ENCODE measurements at regions not wholly inside any gene's neighbourhood (a gene's known extent, or its start where the extent isn't known, plus 50 kb on each side); places are given as distances from the start of the nearest gene placed in this dataset.
A peak's percentile ranks its signal among the peaks of the same experiment; 100 is the strongest.
"Not testable (repeated sequence)": the region's sequence is repeated elsewhere in the genome, so short reads cannot be mapped to it uniquely, and the experiment has no call there.

GRCh38 chr11:45400591-45400990 is 114.5 kb upstream of the SYT13 start:
- no peak for DNase-seq

GRCh38 chr11:45399166-45399565 is 113.0 kb upstream of the SYT13 start:
- DNase-seq: no peak

- DNase-seq: no peak
These were observed 112.2 kb upstream of the SYT13 start for GRCh38 chr11:45398325-45398724.

DNA sequence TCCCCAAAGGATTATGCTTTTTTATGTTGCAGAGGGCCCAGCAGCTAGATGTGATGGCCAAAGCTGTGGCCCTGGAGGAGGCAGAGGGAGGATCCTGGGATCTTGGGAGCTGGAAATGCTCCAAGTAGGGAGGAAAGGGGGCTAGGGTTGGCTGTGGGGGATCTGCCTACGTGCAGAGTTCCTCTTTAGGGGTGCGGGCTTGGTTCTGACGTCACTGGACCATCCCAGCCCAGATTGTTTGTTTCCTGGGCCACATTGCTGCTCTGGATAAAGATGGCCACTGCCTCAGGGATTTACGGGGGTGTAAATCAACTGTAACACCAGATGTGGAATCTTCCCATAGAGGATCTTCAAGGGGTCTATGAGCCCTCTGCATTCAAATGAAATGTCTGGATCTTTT is 110.3 kb upstream of the SYT13 start:
- no peak for DNase-seq

- DNase-seq: no peak
These were observed 109.8 kb upstream of the SYT13 start for GRCh38 chr11:45395947-45396346.

DNA sequence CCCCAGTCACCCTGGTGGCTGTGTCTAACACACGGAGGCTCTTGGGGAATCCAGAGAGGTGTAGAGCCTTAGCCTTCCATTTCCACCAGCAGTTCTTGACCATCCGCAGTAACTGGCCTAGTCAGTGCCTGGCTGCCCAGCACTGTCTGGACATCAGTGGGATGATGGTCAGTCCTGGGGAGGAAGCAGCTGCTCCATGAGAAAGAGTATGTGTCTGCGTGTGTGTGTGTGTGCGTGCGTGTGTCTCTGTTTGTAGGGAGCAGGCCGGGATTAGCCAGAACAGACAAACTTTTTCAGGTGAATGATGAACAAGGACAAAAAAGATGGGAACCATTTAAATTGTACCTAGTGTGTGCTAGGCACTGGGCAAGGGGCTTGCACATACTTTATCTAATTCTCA is 109.3 kb upstream of the SYT13 start:
- no peak for DNase-seq

- DNase-seq: no peak
These were observed 108.3 kb upstream of the SYT13 start for GRCh38 chr11:45394294-45395085.

GRCh38 chr11:45393826-45394225 is 107.7 kb upstream of the SYT13 start:
- DNase-seq: no peak

DNA sequence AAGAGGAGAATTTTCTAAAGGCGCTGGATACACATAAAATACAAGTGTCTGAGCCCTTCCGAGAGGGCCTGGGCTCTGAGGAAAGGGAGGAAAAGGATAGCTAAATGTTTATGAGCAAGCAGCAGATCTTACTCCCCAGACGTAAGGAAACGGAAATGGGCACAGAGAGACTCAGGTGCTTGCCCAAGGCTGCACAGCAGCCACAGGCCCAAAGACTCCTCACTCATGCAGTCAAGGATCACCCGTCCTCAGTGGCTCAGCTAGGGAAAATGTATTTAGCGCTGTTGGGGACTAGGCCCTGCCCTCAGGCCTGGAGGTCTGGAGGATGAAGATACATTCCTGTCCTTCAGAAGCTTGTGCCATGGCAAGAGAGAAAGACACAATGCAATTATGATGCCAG is 107.2 kb upstream of the SYT13 start:
- DNase-seq: no peak

DNA sequence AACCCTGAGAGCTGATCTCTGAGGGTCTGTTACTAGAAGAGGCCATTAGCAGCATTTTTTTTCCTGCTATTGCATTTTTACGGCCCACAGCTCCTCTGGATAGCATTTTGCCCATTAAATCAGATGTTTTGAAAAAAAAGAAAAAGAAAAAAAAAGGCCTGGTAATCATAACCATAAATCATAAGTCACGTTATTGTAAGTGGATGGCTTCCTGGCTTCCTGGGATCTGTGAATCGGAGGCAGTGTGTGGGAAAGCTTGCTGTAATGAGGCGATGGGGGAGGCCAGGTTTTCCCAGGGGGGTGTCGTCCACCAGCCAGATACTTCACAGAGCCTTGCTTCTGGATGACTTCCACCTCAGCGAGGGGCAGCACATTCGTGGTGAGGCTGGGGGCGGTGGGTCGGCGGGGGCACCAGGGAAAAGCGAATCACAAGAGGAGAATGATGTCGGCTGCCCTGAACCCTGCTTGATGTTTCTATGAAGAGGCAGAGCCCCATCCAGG is 106.5 kb upstream of the SYT13 start:
- DNase-seq: no peak

- no peak for DNase-seq
These were observed 106.0 kb upstream of the SYT13 start for GRCh38 chr11:45392154-45392553.

GRCh38 chr11:45391168-45391850 is 105.2 kb upstream of the SYT13 start:
- DNase-seq: no peak

DNA sequence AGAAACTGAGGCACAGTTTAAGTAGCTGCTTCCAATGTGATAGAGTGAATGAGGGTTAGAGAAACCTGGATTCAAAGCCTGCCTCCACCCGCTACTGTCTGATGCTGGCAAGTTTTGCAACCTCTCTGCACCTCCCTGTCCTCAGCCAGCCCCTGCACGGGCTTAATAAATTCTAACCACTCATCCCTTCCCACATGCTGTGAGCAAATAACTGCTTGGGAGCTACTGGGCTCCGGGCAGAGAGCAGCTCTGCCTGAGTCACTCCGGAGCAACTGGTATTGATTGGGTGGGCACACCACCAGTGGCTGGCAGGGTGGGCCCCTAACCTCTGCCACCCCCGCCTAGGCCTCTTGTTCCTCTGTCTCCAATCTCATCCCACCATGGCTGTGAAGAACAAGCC is 104.3 kb upstream of the SYT13 start:
- no peak for DNase-seq

GRCh38 chr11:45388472-45388871 is 102.3 kb upstream of the SYT13 start:
- no peak for DNase-seq

DNA sequence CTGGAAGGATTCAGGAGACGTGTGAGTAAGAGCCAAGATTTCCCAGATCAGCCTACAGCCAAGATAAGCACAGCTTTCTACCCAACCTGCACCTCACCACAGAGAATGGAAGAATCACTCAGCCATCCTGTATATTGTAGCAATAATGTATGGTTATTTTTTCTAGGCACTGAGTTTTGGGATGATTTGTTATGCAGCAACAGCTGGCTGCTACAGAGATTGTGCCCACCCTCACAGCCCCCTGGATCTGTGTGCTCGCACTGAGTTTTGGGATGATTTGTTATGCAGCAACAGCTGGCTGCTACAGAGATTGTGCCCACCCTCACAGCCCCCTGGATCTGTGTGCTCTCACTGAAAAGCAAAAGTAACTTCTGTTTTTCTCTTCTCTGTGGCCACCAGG is 101.7 kb upstream of the SYT13 start:
- not testable (repeated sequence) for DNase-seq

GRCh38 chr11:45386972-45387371 is 100.8 kb upstream of the SYT13 start:
- DNase-seq: no peak

- DNase-seq: no peak
These were observed 99.7 kb upstream of the SYT13 start for GRCh38 chr11:45385844-45386243.

- no peak for DNase-seq
These were observed 99.3 kb upstream of the SYT13 start for GRCh38 chr11:45385423-45385822.

DNA sequence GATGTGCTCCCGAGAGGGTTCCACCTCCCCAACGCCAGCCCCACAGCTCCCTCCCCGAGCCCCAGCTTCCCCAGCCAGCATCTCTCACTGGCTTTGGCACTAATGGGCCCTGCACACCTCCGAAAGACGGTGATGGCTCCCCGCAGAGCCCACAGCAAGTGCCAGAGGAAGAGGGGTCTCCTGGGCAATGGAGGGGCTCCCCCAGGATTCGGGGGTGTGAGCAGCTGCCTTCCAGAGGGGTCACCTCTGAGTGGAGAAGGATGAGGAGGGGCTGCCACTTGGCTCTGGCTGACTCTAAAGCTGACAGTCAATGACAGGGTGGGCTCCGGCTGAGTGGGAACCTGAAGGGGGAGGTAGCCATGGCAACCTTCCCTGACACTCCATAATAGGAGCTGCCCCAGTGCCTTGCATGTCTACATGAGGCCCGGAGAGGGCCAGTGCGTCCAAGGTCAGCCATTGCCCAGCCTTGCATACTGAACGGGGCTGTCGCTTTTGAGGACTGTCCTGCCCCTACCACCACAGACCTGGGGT is 98.6 kb upstream of the SYT13 start:
- DNase-seq: no peak

DNA sequence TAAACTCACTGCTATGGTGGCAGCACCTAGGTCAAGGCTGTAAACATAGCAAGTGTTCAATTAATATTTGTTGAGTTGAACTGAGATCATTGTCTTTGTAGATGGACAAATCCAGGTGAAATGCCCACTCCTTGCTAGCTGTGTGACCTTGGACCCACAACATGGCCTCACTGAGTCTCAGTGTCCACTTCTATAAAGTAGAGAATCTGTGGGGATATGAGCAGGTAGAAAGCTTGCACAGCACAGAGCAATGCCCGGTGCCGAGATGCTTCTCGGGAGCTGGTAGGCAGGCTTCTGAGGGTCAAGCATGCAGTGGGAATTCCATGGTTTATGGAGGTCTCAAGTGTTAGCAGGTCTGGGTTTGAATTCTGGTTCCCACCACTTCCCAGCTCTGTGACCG is 97.9 kb upstream of the SYT13 start:
- no peak for DNase-seq

DNA sequence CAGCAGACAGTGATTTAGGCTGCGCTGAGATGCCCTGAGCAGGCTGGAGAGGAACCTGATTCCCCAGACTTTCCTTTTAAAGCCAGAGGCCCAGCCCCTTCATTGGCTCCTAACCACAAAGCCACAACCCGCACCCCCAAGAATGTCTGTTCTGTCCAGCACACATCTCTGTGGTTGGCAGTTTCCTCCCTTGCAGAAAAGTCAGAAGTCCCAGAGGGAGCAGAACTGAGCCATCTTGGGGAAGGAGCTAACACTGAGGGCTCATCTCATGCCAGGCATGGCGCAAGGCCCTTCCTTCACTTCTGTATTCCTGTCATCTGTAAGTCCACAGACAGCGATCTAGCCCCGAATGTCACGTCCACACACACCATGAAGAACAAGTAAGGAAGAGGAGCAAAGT is 97.1 kb upstream of the SYT13 start:
- peak; percentile 78 for DNase-seq

GRCh38 chr11:45382133-45382878 is 96.2 kb upstream of the SYT13 start:
- no peak for DNase-seq

GRCh38 chr11:45379162-45379863 is 93.2 kb upstream of the SYT13 start:
- DNase-seq: no peak

Measured in GDM1 (cell line).